NCI-H446 treated with DMSO at 0.1 percent for 48 hours (cell line): ENCODE measurements at regions not wholly inside any gene's neighbourhood (a gene's known extent, or its start where the extent isn't known, plus 50 kb on each side); places are given as distances from the start of the nearest gene placed in this dataset.
"Not testable (repeated sequence)": the region's sequence is repeated elsewhere in the genome, so short reads cannot be mapped to it uniquely, and the experiment has no call there.

ENCODE experiments used
- DNase-seq: peaks from one replicate; lab custom pipeline; 2025; lab: John Stamatoyannopoulos, UW

DNA sequence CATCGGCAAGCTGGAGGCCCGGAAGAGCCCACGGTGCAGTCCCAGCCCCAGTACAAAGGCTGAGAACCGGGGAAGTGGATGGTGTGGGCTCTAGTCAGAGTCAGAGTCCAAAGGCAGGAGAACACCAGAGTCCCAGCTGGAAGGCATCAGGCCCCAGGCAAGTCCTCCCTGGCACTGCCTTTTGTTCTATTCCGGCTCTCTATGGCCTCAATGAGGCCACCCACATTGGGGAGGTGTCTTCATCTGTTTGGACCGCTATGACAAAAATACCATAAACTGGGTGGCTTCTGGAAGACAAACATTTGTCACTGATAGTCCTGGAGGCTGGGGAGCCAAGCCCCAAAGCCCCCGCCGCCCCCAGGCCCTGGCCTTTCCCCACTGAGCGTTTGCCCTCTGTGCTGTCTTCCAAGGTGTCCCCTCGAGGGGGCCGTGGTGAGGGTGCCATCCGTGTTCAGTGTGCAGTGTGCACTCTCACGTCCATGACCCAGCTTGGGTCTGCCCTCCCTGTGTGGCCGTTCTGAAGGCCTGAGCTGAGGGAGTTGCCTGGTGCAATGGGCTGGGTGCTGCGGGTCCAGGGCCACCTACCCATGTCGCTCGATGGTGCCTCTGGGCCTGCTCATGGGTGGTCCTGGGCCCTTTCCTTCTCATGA, 99.1 kb upstream of the PPP1R26 start:
- no peak for DNase-seq

GRCh38 chr9:135381762-135382310, 97.7 kb upstream of the PPP1R26 start:
- no peak for DNase-seq

DNA sequence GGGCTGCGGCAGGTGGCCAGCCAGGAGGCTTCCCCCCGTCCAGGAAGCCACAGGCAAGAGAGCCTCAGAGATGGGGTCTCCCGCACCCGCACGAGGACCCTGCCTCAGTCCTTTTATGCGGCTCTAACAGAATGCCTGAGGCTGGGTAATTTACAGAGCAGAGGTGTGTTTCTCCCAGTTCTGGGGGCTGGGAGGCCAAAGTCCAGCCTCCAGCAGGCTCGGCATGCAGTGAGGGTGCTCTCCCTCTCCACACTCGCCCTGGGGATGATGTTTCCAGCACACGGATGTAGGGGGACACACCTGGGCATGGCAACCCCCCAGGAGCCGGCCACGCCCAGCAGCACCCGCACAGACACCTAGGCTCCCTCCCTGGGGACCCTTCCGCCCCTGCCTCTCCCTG, 95.4 kb upstream of the PPP1R26 start:
- no peak for DNase-seq

- not testable (repeated sequence) for DNase-seq
Measured at GRCh38 chr9:135384815-135385405, 94.7 kb upstream of the PPP1R26 start.

DNA sequence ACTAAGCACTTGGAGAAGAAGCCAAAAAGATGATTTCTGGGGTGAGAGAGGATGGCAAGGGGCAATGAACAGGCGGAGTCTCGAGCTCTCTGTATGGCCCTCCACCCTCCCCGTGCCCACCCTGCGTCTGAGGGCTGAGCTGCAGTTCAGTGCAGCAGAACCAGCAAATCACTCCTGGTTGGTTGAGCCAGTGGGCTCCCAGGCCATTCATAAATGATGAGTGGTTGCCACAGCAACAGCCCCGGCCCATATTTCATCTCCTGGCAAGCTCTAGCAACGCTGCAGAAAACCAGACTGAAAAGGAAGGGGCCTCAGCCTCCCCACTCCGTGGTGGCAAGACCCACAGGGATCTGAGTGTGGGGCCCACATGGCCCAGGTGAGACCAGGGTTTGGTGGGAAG, 93.8 kb upstream of the PPP1R26 start:
- DNase-seq = no peak

- no peak for DNase-seq
Measured at GRCh38 chr9:135387976-135388375, 91.6 kb upstream of the PPP1R26 start.

DNA sequence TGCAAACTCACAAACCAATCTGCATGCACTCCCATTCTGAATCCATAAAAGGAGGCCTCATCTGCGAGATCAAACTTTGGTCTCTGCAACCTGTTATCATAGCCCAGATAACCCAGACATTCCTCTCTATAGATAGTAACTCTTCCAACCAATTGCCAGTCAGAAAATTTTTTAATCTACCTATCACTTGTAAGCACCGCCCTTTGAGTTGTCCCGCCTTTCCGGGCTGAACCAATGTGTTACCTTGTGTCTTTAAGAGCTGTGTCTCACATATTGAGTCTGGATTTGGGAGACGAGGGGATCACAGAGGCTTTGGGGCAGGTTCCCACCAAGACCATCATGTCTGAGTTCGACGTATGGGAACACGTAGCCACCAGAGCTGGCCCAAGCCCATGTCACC, 91.1 kb upstream of the PPP1R26 start:
- no peak for DNase-seq

- DNase-seq = no peak
Measured at GRCh38 chr9:135391759-135392158, 87.8 kb upstream of the PPP1R26 start.

GRCh38 chr9:135392511-135392910, 87.1 kb upstream of the PPP1R26 start:
- no peak for DNase-seq

DNA sequence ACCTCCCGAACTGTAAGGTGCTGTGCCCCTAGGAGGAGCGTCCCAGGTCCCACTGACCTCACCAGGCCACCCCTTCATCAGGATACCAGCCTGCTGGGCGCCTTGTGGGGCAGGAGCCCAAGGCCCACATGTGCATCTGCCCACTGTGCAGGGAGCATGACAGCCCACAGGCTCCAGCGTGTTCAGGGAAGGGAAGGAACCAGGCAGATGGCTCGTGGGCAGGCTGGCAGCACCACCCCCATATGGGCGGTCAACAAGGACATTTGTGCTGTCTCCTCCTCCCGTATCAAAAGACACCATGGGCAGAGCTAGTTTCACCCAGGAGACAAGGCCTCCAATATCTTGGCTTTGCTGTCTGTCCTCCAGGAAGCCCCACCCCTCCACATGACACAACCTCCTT, 85.5 kb upstream of the PPP1R26 start:
- no peak for DNase-seq

DNA sequence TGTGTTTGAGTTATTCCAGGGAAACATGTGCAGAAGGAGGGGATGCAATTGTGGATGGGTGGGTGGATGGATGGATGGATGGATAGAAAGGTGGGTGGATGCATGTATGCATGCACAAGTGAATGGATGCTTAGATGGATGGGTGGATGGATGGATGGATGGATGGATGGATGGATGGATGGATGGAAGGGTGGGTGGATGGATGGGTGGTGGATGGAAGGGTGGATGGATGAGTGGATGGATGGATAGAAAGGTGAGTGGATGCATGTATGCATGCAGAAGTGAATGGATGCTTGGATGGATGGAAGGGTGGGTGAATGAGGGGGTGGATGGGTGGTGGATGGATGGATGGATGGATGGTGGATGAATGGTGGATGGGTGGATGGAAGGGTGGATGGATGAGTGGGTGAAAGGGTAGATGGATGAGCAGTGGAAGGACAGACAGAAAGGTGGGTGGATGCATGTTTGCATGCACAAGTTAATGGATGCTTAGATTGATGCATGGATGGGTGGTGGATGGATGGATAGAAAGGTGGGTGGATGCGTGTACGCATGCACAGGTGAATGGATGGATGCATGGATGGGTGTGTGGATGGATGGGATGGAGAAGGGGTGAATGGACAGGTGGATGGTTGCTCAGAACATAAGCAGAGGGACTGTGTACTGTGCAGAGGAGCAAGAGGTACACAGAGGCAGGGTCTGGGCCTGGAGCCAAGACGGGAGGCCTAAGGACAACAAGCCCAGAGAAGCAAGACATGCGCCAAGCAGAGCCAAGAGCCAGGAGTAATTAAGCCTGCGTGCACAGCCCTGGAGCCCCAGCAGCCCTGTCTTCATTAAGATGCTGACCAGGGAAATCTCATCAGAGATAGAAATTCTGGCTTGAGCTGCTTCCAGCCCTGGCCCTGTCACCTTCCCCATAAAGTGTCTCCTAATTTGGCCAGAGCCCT, 84.6 kb upstream of the PPP1R26 start:
- peak; percentile 20 for DNase-seq

DNA sequence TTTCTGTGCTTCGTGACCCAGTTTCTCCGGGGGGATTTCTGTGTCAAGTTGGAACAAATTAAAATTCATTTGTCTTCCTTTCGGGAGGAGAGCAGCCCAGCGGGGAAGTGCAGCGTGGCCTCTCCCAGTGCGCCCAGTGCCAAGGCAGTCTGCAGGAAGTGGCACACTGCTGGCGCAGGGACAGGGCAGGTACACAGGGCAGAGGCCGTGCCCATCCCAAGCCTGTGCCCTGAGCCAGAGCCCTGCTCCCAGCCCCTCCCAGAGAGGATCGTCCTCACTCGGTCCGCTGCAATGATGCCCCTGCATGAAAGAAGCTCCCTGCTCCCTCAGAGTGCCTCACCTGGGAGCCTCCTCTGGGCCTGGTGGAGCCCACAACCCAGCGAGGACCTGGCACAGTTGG, 82.4 kb upstream of the PPP1R26 start:
- DNase-seq = no peak

DNA sequence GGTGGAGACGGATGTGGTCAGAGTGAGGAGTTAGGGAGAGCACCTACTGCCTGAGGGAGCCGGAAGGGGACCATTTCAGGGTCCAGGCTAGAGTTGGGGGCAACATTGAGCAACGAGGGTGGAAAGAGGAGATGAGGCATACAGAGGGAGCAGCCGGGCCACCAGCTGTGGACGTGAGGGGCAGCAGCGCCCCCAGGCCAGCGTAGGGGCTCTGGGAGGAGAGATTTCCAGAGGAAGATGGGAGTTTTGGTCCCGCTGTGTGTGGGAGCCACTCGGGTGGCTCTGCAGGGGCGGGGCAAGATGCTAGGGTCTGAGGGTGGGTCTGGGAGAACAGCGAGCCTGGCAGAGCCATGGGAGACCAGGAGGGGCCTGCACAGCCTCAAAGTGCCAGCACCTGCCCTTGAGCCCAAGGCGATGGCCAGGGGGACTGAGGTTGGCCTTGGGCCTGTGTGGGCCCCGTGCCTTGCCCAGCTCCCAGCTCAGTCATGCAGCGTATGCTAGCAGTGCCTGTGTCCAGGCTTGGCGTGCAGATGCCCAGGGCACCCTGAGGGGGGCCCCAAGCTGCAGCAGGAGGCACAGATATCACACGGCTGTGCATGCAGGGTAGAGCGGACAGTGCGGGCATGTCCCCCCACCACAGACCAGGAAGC, 80.5 kb upstream of the PPP1R26 start:
- DNase-seq = no peak

DNA sequence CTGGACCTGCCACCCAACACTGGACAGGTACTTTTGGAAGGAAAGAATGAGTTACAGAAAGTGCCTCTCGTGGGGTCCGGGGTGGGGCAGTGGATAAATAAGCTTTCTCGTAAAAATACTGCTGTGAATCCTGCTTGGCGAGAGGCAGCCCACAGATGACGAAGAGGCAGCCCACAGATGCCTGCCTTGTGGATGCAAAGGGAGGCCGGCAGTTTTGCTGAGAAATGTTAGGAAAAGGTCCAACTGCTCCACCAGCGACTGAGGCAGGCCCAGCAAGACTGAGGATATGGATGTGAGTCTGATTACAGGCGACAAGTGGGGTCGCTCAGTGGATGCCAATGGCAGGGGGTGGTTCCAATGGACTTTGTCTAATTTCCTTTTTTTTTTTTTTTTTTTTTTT, 79.1 kb upstream of the PPP1R26 start:
- no peak for DNase-seq

GRCh38 chr9:135401218-135401617, 78.4 kb upstream of the PPP1R26 start:
- no peak for DNase-seq

DNA sequence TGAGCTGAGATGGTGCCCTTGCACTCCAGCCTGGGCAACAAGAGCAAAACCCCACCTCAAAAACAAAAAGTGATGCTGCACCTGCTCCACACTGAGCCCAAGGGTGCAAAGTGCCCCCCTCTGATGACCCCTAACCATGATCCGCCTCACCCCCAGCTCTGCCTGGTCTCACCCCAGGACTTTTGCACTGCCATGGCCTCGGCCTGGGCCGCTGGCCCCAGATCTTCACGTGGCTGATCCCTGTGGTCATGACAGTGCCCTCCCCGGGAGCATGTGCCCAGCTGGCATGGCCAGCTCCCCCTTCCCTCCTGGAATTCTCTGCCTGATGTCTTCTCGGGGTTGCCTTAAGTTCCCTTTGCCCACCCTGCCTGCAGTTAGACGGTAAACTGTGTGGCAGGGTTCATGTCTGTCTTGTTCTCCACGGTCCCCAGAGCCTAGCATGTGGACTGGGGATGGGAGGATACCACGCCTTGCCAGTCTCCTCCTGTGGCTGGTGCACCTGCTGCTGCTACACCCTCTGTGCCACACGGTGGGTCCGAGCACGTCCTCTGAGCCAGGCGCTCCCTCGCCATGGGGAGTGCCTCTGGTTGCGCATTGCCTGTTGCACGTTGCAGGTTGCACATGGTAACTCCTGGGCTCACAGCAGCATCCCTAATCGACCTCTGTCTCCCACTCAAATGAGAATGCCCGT, 77.4 kb upstream of the PPP1R26 start:
- no peak for DNase-seq

DNA sequence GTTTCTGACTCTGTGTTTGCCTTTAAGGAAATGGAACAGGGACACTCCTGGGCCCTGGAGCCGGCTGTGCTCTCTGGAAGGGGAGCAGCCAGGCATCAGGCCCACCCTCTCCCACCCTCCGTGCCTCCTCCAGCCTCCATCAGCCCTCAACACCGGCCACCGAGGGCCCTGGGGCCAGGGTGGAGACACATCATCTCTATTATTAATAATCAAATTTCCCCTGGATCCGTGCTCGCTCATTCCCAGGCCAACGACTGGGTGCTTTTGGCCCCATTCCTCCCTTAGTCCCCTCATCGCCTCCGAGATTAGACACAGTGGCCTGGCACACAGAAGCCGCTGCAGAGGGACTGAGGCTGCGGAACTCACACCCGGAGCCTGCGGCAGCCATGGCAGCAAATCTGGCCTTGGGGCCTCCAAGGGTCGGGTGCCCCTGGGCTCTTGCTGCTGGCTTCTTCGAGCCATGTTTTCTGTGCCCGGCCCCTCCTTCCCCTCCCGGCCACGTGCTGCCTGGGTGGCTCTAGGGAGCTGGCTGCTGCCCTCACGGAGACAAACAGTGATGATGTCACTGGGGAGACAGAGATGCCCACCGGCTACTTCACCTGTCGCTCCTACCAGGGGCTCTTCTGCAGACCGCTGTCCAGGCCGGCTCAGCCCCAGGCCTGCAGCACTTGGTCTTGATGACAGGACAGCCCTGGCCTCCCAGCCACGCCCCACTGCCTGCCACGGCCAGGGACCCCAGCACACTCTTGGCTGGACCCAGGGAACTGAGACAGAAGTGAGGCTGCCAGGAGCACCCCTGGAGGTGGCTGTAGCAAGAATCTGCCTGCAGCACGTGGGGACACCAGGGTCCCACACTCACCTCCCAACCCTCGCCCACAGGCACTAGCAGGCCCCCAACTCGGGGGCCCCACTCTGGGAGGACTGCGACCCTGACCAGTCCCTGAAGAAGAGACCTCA, 76.6 kb upstream of the PPP1R26 start:
- no peak for DNase-seq

GRCh38 chr9:135403733-135404450, 75.7 kb upstream of the PPP1R26 start:
- DNase-seq = no peak

GRCh38 chr9:135404451-135405144, 75.0 kb upstream of the PPP1R26 start:
- no peak for DNase-seq
